Mucosa of gallbladder (tissue), 1 donor: ENCODE measurements at regions not wholly inside any gene's neighbourhood (a gene's known extent, or its start where the extent isn't known, plus 50 kb on each side); places are given as distances from the start of the nearest gene placed in this dataset.
"Not testable (repeated sequence)": the region's sequence is repeated elsewhere in the genome, so short reads cannot be mapped to it uniquely, and the experiment has no call there.

ENCODE experiments used
- DNase-seq: peaks from one replicate; pipeline ENCODE4 v3.0.0-alpha.2; 2020; ENCODE audit warnings: low spot score
- donor health status: DM: no; HTN: no; CAD: no.

GRCh38 chr13:104565888-104566287, 1499.7 kb upstream of the SLC10A2 start:
- DNase-seq = no peak

GRCh38 chr13:104553896-104554295, 1487.7 kb upstream of the SLC10A2 start:
- no peak for DNase-seq

DNA sequence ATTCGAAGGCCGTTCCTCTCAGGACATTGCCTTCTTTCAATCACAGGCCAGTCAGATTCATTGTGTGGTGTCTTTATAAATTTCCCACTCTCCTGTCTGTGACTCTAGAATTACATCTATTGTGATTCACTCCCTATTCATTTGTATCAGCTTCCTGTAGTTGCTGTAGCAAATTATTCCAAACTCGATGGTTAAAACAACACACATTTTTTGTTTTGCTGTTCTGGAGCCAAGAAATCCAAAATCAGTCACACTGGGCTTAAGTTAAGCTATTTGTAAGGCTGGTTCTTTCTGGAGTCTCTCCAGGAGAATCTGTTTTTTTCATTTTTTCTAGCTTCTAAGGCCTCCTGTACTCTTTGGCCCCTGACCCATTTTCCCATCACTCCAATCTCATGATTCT, 1487.0 kb upstream of the SLC10A2 start:
- DNase-seq = no peak

- no peak for DNase-seq
These were observed 1468.6 kb upstream of the SLC10A2 start for GRCh38 chr13:104534847-104535246.

GRCh38 chr13:104532132-104532531, 1465.9 kb upstream of the SLC10A2 start:
- no peak for DNase-seq

DNA sequence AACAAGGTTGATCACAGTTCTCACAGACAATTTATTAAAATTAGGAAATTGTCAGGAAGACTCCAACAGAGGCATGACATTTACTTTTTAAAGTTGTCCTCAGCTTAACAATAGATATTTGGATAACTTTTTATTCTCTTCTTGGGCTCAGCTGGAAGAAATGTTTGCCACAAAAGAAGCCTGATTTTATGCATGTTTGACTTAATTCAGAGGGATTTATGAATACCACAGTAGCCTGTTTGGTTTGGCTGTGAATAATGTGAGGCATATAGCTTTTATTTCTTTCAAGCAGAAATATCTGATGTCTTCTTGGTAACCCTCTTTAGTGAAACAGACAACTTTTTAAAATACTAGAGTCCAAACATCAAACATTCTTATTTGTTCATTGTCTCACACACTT, 1464.5 kb upstream of the SLC10A2 start:
- no peak for DNase-seq

DNA sequence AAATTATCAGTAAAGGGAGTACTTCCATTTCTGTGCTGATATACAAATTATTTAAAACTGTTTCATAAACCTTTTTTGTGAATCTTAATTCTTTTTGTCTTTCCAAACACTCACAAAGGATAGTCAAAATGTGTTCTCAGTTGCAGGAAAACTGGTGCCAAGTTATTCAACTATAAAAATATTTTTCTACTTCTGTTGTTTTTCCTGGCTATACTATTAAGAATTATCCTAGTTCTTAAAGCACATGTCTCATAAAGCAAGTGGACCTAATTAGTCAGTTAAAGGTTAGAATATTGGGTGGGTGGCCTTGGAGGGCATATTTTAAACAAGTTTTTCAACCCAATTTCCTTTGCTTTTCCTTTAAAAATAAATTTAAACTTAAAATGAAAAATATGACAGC, 1460.3 kb upstream of the SLC10A2 start:
- DNase-seq = no peak

- DNase-seq = no peak
These were observed 1459.2 kb upstream of the SLC10A2 start for GRCh38 chr13:104525467-104525866.

DNA sequence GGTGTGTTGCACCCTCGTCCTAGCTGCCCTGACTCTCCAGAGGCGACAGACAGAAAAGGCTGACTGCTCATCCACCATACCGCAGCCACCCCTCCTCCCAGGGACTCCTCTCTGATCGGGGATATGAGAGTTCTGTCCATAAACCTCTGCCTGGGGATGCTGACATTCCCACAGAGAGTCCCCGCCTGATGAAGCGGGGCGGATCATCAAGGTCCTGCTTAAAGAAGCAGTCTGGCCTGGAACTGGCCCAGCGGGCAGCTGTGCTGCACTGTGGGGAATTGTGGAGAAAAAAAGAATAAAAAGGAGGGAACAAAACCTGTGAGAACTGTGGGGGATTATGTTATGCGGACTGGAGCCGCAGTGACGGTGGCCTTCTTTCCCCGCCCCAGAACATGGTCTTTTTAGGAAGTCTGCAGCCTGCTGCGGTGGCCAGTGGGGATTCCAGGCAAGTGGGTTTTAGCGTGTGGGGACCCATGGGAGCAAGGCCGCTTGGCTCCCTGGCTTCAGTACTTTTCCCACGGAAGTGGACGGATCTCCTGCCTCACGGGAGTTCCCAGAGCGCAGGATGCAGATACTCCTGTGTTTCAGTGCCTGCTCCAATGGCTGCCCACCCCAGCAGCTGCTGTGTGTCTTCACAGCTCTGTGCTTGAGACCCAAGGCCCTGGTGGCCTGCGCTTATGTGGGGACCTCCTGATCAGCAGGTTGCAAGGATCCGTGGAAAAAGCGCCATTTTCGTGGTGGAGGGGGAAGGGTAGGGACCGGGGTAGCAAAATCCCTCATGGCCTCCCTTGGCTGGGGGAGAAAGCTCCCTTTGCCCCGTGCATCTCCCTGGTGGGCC, 1456.2 kb upstream of the SLC10A2 start:
- no peak for DNase-seq

DNA sequence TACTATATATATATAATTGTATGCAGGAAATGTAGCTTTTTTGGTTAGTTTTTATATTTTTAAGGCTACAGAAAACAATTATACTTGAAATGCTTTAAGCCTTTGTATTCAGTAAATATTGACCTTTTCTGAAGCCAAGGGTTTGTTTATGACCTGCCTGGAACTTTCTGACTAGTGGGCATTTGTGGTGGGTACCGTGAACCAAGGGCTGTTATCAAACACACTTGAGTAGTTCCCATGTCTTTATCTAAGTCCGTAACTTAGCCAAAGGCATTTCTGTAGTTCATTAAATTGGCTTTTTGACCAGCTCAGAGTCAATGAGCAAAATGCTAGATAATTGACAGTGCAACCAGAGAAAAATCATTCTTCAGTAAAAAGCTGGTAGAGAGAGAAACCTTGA, 1444.2 kb upstream of the SLC10A2 start:
- DNase-seq = no peak

DNA sequence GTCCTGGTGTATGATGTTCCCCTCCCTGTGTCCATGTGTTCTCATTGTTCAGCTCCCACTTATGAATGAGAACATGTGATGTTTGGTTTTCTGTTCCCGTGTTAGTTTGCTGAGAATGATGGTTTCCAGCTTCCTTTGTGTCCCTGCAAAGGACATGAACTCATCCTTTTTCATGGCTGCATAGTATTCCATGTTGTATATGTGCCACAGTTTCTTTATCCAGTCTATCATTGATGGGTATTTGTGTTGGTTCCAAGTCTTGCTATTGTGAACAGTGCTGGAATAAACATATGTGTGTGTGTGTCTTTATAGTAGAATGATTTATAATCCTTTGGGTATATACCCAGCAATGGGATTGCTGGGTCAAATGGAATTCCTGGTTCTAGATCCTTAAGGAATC, 1427.3 kb upstream of the SLC10A2 start:
- DNase-seq = not testable (repeated sequence)

DNA sequence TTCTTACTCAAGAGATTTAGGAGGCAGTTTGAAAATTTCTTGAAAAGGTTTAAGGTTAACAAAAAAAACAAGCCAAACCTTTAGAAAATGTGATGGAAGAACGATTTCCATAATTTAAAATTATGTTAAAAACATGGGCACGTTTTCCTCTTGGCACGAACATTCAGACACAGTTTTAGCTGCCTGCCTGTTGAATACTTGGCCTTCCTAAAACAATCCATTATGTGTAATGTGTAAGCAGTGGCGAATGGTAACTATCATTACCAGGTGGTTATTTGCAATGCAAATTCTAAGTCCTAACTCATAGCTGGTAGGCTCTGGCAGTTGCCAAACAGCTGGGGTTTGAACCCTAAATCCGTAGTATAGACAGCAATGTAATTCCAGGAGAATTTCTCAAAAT, 1425.7 kb upstream of the SLC10A2 start:
- no peak for DNase-seq

DNA sequence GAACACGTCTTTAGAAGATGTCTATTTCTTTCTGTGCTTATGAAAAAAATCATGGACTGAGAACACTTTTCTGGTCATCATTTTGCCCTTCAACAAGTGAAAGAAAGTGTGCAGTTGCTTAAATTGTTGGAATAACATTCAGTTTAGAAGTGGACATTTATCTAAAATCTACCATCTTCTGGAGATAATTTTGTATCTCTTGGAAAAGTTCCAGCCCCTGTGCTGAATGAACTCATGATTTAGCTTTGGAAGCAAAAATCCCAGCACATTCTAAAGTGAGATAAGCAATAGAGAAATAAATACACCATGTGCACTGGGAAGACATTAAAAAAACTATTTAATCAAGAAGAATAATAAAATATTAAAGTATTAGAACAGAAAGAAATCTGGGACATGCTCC, 1420.8 kb upstream of the SLC10A2 start:
- DNase-seq = no peak

GRCh38 chr13:104485571-104485970, 1419.4 kb upstream of the SLC10A2 start:
- DNase-seq = no peak

GRCh38 chr13:104483631-104484030, 1417.4 kb upstream of the SLC10A2 start:
- no peak for DNase-seq

DNA sequence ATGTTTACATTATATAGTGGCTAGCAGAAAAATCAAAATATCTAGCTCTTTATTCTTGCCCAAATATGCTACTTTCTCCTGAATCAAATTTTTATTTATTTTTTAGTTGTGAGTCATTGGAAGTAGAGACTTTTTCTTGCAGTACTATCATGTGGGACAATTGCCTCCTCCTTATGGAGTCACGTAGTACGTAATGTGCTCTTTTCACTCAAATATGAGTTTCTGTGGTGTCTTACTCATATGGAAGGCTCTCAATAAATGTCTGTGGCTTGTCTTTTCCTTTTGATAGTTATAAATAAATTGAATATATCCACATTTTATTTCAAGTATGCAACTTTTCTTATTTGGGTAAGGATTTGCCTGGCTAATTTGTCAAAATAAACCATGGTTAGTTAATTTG, 1411.0 kb upstream of the SLC10A2 start:
- no peak for DNase-seq

DNA sequence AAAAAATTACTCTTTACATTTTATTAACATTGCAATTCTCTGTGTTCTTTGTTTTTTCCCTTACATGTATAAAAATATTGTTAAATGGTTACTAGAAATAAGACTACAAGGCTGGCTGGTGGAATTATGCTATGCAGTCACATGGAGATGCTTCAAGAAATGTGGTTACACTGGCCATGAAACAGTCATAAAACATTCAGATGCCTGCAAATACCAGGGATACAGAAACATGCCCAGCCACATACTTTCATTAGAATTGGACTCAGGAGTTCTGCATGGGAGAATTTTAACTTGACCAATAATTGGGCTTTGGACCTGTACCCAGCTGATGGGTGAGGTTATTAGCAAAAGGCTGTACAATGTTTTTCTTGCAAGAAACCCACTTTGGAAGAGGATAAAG, 1407.7 kb upstream of the SLC10A2 start:
- no peak for DNase-seq

GRCh38 chr13:104466016-104466415, 1399.8 kb upstream of the SLC10A2 start:
- DNase-seq = no peak

GRCh38 chr13:104461049-104461448, 1394.8 kb upstream of the SLC10A2 start:
- DNase-seq = no peak

DNA sequence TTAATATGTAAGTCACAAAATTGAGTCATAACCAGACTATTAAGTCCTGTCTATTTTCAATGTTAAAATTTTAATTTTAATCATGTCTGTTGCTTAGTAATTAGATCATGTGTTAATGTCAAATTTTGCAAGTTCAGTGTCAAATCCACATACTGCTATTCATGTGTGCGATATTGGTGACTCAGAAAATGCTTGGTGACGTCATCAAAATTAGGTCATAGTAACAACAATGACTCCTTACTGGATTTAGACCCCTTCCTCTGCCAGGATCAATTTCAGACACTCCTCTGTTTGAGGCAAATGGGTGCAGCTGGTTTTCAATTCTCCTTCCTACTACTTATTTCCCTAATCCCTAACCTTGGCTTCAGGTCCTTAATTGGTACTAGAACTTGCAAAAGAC, 1394.3 kb upstream of the SLC10A2 start:
- no peak for DNase-seq

DNA sequence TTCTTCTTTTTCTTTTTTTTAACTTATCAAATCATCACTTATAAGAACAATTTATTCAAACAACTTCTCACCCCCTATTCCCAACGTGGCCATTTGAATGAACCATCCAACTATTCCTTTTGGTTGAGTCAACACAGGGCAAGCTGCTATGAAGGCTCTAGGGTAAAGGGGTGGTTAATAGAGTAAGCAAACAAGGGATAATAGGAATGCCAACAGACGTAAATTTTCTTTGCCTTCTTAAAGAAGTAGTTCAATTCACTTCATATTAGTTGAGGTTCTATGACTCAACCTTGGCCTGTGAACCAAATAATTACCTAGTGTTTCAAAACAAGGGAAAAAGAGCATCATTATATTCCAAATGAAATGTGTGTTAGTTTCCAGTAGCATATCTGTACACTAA, 1383.8 kb upstream of the SLC10A2 start:
- no peak for DNase-seq

- no peak for DNase-seq
These were observed 1381.1 kb upstream of the SLC10A2 start for GRCh38 chr13:104447348-104447747.

- no peak for DNase-seq
These were observed 1376.3 kb upstream of the SLC10A2 start for GRCh38 chr13:104442536-104442935.

DNA sequence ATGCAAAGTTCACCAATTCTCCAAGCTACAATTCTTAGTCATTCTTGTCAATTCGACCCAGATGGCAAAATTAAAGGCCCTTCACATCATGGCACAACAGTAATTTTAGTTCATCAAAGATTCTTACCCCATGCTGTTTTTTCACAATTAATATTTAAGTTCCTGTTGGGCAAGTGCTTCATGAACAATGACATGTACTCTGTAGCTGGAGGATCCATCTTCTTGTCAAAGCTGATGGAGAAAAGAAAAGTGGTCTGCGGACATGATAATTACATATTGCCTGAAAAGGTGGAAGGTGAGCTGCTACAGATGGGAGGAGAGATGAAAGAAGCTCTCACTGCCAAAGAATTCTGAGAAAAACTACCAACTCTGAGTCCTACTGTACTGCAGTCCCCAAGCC, 1370.3 kb upstream of the SLC10A2 start:
- no peak for DNase-seq
